Large intestine (tissue), 3 donors: ENCODE measurements at regions not wholly inside any gene's neighbourhood (a gene's known extent, or its start where the extent isn't known, plus 50 kb on each side); places are given as distances from the start of the nearest gene placed in this dataset.
A peak's percentile ranks its signal among the peaks of the same experiment; 100 is the strongest.

Experiments
- DNase-seq, 2 donors: peaks; one replicate each; pipeline versions ENCODE4 v3.0.0 to v3.0.0-alpha.2; 2013
- H3K27ac ChIP-seq: one replicate; pipeline ENCODE4 v1.5.1; 2013; ENCODE audit warnings: low read length
- H3K27me3 ChIP-seq: 2 replicates; pipeline ENCODE4 v1.6.1; 2013; ENCODE audit warnings: low read length; ENCODE audit not compliant: control insufficient read depth, insufficient read depth
- H3K36me3 ChIP-seq: 2 replicates; pipeline ENCODE4 v1.6.1; 2013; ENCODE audit warnings: low read length; ENCODE audit not compliant: control insufficient read depth, insufficient read depth
- H3K4me1 ChIP-seq: one replicate; pipeline ENCODE4 v1.6.1; 2013; ENCODE audit warnings: low read length; ENCODE audit not compliant: control insufficient read depth, insufficient read depth
- H3K4me3 ChIP-seq: one replicate; pipeline ENCODE4 v1.5.1; 2013; ENCODE audit warnings: low read length
- H3K9me3 ChIP-seq: one replicate; pipeline ENCODE4 v1.6.1; 2013; ENCODE audit warnings: mild to moderate bottlenecking, low read depth, low read length, moderate library complexity; ENCODE audit not compliant: control insufficient read depth
- WGBS: methylation state at CpG from one replicate; pipeline ENCODE4 v1.1.5; 2013; ENCODE audit warnings: low lambda C conversion rate; ENCODE audit not compliant: insufficient coverage; 5-methylcytosine and 5-hydroxymethylcytosine counted together

DNA sequence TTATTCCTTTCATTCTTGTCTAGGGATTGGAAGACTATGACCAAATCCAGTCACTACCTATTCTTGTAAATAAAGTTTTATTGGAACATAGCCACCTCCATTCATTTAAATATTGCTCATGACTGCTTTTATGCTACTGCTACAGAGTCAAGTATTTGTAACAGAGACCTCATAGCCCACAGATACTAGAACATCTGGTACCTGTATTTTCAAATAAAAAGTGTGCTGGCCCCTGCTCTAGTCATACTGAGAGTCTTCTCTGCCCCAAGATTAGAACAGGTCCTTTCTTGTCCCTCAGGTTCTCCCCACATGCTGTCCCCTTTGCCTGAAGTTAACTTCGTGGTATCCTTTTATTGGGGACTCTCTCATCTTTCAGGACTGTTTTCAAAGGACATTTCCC, 422.3 kb downstream of the CBLN4 start:
- H3K27ac ChIP-seq, result no peak overlapping the region
- no peak overlapping the region for H3K4me3 ChIP-seq
- H3K4me1 ChIP-seq, result no peaks in the 10 kb centered on the region
- H3K9me3 ChIP-seq, result no peaks in the 10 kb centered on the region
- DNase-seq, result no peak
- no peaks in the 10 kb centered on the region for H3K36me3 ChIP-seq
- WGBS, result 70% methylated on average over 1 of the region's 1 CpG
- H3K27me3 ChIP-seq, result no peaks in the 10 kb centered on the region

DNA sequence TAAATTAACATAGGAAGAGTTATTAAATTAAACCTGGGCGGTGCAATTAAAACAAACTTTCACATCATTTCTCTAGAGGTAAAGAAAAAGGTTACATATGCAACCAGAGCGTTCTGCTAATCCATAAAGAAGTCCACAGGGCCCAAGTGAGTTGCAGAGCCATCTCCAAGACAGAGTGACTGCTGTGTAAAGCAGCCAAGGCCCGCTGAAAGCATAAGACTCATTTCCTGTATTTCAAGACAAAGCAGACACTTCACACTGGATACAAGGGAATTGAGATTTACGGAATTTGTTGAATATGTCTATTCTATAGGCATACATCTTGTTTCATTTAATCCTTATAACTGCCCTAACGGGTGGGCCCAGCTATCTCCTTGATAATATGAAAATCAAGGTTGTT, 422.8 kb downstream of the CBLN4 start:
- H3K4me1 ChIP-seq, result no peaks in the 10 kb centered on the region
- DNase-seq, result no peak
- no peak overlapping the region for H3K4me3 ChIP-seq
- no peaks in the 10 kb centered on the region for H3K36me3 ChIP-seq
- H3K27me3 ChIP-seq, result no peaks in the 10 kb centered on the region
- no peak overlapping the region for H3K27ac ChIP-seq
- H3K9me3 ChIP-seq, result no peaks in the 10 kb centered on the region
- 93% methylated on average over 2 of the region's 5 CpGs for WGBS

DNA sequence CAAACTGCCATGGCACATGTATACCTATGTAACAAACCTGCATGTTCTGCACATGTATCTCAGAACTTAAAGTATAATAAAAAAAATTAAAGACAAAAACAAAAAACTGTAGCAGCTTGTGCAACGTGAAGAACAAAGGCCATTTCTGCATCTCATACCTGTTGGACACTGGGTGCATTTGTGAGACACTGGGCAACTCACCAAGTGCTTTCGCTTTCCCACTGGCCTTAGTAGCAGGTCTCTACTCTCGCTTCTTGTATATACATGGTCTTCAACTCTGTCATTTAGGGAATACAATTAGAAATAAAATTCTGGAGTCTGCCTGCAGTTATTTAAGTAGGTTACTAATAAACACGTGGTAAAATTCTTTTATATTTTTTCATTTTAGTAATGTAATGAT, 423.8 kb downstream of the CBLN4 start:
- 88% methylated on average over 1 of the region's 4 CpGs for WGBS

DNA sequence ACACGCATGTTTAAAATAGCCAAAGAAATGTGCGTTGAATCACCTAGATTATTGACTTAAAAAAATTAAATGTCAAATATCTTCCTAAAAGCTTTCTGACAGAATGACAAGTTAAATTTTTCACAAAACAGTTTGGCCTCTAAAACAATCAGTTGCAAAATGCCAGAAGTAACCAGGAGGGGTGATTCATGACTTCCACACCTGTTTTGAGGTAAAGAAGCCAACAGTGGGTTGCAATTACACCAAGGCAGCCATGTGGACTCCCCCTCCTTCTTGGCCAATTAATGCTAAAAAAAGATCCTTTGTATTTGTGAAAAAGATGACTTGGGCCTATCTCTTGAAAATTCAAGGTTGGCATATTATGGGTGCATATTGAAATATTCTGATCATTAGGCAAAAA, 424.8 kb downstream of the CBLN4 start:
- 93% methylated on average over 2 of the region's 2 CpGs for WGBS
- H3K36me3 ChIP-seq, result no peaks in the 10 kb centered on the region
- H3K27me3 ChIP-seq, result no peaks in the 10 kb centered on the region
- H3K27ac ChIP-seq, result no peak overlapping the region
- no peaks in the 10 kb centered on the region for H3K9me3 ChIP-seq
- no peaks in the 10 kb centered on the region for H3K4me1 ChIP-seq
- DNase-seq, result no peak
- no peak overlapping the region for H3K4me3 ChIP-seq

More for the DNA sequence above, 423.8 kb downstream of the CBLN4 start:
- no peaks in the 10 kb centered on the region for H3K4me1 ChIP-seq
- no peak overlapping the region for H3K4me3 ChIP-seq
- no peaks in the 10 kb centered on the region for H3K9me3 ChIP-seq
- DNase-seq, result no peak
- H3K36me3 ChIP-seq, result no peaks in the 10 kb centered on the region
- H3K27ac ChIP-seq, result no peak overlapping the region
- no peaks in the 10 kb centered on the region for H3K27me3 ChIP-seq

DNA sequence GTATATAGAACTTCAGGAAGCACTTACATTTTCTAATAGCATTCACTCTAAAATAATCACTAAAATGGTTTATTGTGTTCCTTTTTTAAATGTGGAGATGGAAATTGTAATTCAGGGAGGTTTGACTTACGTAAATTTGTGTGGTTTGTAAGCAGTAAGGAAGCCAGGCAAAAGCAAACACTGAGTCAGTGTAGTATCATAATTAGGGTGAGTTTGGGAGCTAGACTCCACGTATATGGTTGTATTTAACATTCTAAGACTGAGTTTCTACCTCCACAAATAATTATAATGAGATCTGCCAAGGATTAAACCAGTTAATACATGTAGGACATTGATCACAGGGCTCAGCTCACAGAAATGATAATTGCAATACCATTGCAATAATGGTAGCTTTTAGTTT, 425.5 kb downstream of the CBLN4 start:
- H3K36me3 ChIP-seq, result no peaks in the 10 kb centered on the region
- no peaks in the 10 kb centered on the region for H3K27me3 ChIP-seq
- H3K9me3 ChIP-seq, result no peaks in the 10 kb centered on the region
- H3K4me1 ChIP-seq, result no peaks in the 10 kb centered on the region
- no peak for DNase-seq
- H3K27ac ChIP-seq, result no peak overlapping the region
- 80% methylated on average over 1 of the region's 2 CpGs for WGBS
- H3K4me3 ChIP-seq, result no peak overlapping the region

DNA sequence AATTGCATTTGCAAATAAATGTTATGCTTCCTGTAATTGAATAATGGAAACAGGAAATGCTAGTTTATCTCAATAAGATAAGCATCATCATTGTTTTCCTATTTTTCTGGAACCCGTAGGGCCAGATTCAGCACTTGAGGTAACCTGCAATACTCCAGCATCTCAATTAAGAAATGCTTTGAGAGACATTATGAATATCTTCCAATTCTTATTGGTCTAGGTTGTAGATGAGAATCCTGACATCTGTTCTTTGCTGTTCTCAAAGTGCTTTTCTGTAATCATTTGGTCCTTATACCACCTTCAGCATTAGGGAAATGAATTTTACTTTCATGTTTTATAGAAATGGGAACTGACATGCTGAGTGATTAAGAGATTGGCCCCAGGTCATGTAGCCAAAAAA, 428.3 kb downstream of the CBLN4 start:
- H3K9me3 ChIP-seq, result no peaks in the 10 kb centered on the region
- no peak for DNase-seq
- H3K27me3 ChIP-seq, result no peaks in the 10 kb centered on the region
- H3K4me3 ChIP-seq, result no peak overlapping the region
- H3K27ac ChIP-seq, result no peak overlapping the region
- WGBS, result no CpG with 5 or more reads among the region's 1 CpG
- H3K4me1 ChIP-seq, result no peaks in the 10 kb centered on the region
- no peaks in the 10 kb centered on the region for H3K36me3 ChIP-seq

DNA sequence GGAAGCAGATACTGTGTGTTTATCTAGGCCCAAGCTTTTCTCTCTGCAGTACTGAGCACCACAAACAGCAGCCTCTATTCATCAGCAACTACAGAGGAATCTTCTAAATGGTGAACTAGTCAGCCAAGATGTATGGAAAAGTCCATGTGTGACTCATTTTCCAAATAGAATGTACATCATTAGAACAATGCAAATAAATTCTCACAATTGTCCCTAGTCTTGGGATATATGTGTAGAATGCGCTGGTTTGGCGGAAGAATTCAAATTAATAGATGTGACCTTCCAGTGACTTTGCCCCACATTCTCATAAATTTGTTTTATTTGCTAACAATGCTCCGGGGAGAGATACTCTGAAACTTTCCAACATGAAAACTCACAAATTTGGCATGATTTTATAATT, 436.2 kb downstream of the CBLN4 start:
- no peaks in the 10 kb centered on the region for H3K36me3 ChIP-seq
- H3K4me3 ChIP-seq, result no peak overlapping the region
- 76% methylated on average over 3 of the region's 3 CpGs for WGBS
- H3K9me3 ChIP-seq, result no peaks in the 10 kb centered on the region
- no peak overlapping the region for H3K27ac ChIP-seq
- H3K27me3 ChIP-seq, result no peaks in the 10 kb centered on the region
- peak in 1 of 2 donors; percentile 8 for DNase-seq
- no peaks in the 10 kb centered on the region for H3K4me1 ChIP-seq

DNA sequence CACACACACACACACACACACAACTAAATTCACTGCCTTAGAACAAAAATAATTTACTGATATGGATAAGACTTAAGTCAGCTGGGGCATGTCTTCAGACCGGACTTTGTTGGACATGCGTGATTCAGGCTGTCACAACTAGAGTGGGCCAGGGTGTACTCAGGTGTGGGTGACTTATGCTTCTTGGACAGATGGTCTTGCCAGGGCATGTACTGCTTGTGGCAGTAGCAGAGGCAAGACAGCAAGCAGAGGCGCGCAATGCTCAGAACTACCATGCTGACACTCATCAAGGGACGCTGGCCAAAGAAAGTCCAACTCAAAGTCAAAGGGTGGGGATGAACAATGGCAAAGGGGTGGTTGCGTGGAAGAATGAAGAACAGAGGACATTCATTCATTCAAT, 437.5 kb downstream of the CBLN4 start:
- H3K9me3 ChIP-seq, result no peaks in the 10 kb centered on the region
- no peaks in the 10 kb centered on the region for H3K27me3 ChIP-seq
- H3K36me3 ChIP-seq, result no peaks in the 10 kb centered on the region
- no peak overlapping the region for H3K4me3 ChIP-seq
- no peak overlapping the region for H3K27ac ChIP-seq
- no peak for DNase-seq
- WGBS, result no CpG with 5 or more reads among the region's 6 CpGs
- H3K4me1 ChIP-seq, result no peaks in the 10 kb centered on the region

DNA sequence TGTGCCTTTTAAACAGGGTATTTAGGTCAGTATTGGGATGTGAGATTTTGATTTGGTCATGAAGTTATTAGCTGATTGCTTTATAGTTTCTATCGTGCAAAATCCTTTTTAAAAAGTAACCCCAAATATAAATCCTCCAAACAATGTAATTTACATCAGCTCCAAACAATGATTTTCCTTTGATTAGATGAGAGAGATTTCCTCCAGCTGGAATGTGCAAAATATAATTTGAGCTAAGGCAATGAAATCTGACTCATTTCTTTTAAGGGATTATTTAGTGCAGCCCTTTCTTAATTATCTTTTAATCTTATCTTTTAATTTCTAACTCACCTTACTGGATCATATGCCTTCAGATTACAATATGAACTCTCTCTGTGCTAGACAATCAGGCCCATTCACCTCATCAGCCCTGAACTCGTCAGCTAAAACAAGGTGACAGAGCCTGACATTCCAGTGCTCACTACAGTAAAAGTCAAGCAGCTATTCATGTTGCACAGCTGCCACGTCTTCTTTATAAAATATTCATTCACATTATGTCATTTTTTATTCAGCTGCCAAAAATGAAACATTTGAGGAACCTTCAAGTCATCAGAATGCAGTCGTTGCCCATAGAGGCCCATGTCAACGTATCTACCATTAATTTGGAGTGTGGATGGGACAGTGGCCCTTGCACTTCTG, 440.1 kb downstream of the CBLN4 start:
- WGBS, result 100% methylated on average over 1 of the region's 5 CpGs
- DNase-seq, result no peak
- H3K9me3 ChIP-seq, result no peaks in the 10 kb centered on the region

DNA sequence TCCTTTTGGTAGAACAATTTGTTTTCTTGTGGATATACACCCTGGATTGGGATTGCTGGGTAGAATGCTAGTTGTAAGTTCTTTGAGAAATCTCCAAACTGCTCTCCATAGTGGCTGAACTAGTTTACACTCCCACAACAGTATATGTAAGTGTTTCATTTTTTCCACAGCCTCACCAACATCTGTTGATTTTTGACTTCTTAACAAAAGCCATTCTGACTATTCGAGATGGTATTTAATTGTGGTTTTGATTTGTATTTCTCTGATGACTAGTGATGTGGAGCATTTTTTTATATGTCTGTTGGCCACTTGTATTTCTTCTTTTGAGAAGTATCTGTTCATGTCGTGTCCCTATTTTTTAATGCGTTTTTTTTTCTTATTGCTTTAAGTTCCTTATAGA, 444.1 kb downstream of the CBLN4 start:
- no peaks in the 10 kb centered on the region for H3K36me3 ChIP-seq
- H3K9me3 ChIP-seq, result no peaks in the 10 kb centered on the region
- H3K4me3 ChIP-seq, result no peak overlapping the region
- no peaks in the 10 kb centered on the region for H3K27me3 ChIP-seq
- 89% methylated on average over 3 of the region's 3 CpGs for WGBS
- no peak for DNase-seq
- H3K27ac ChIP-seq, result no peak overlapping the region
- H3K4me1 ChIP-seq, result no peaks in the 10 kb centered on the region

More for the DNA sequence above, 440.1 kb downstream of the CBLN4 start:
- Histone ChIP-seq H3K36me3 (no peaks in the 10 kb centered on the region), H3K27ac (no peak overlapping the region), H3K4me1 (no peaks in the 10 kb centered on the region), H3K4me3 (no peak overlapping the region), H3K27me3 (no peaks in the 10 kb centered on the region)

DNA sequence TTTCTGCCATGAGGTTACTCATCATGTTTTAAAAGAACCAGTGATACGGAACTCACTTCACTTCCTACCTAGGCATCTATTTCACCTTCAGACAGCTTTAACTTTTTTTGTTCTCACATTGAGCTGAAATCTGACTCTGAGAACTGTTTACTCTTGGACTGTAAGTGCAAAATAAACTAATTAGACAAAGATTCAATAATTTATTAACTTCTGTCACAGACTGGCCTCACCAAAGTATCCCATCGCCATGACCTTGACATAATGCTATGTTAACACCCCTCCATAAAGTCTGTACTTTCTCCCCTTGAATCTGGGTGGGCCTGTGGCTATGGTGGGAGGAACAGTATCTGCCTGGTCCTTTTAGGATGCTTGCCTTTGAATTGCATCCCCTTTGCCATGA, 448.1 kb downstream of the CBLN4 start:
- Histone ChIP-seq H3K36me3 (no peaks in the 10 kb centered on the region), H3K27me3 (no peaks in the 10 kb centered on the region), H3K4me3 (no peak overlapping the region), H3K9me3 (no peaks in the 10 kb centered on the region), H3K27ac (no peak overlapping the region), H3K4me1 (no peaks in the 10 kb centered on the region)
- no peak for DNase-seq
- 71% methylated on average over 1 of the region's 2 CpGs for WGBS
